SK-N-SH (cell line): ENCODE measurements at regions not wholly inside any gene's neighbourhood (a gene's known extent, or its start where the extent isn't known, plus 50 kb on each side); places are given as distances from the start of the nearest gene placed in this dataset.

Source experiments
- CTCF ChIA-PET: fragments of 300-600, 350-600 bp; formaldehyde crosslinking; extraction: SDS; loops from one replicate; lab custom pipeline; 2021; lab: Yijun Ruan, JAX
- POLR2A ChIA-PET: fragments of 350-600 bp; sonication (Branson Sonifier 250); formaldehyde crosslinking; extraction: SDS; loops from one replicate; lab custom pipeline; 2020; ENCODE audit warnings: antibody characterized with exemption, inconsistent platforms; lab: Yijun Ruan, JAX
- DNase-seq: peaks from one replicate; pipeline ENCODE4 v3.0.0; 2012
- H2AFZ ChIP-seq: fragments of 200-600 bp; sonication (generic); 2 replicates; pipeline ENCODE4 v1.8.1; 2016; ENCODE audit warnings: antibody characterized with exemption, mild to moderate bottlenecking, low read depth
- H3F3A ChIP-seq: fragments of 200-600 bp; sonication (generic); replicated peaks from 2 replicates; pipeline ENCODE3; 2016; ENCODE audit warnings: antibody characterized with exemption, mild to moderate bottlenecking; ENCODE audit not compliant: insufficient read depth
- H3K27ac ChIP-seq, 2 experiments: fragments of 200-500 bp in 1 of 2; fragments of 200-600 bp in 1 of 2; sonication (Bioruptor generic) in 1 of 2; sonication (generic), shearing (Covaris generic) in 1 of 2; 2 replicates each; pipeline versions ENCODE4 v1.5.1 to v1.6.1; 2014 to 2016; ENCODE audit warnings: low read depth in 2 of 2, inconsistent platforms in 1 of 2, low read length in 1 of 2, mild to moderate bottlenecking in 1 of 2, mixed read lengths in 1 of 2
- H3K27me3 ChIP-seq: fragments of 200-600 bp; sonication (generic), shearing (Covaris generic); 2 replicates; pipeline ENCODE4 v1.6.1; 2016; ENCODE audit warnings: mixed run types; ENCODE audit not compliant: insufficient read depth
- H3K36me3 ChIP-seq, 2 experiments: fragments of 200-500 bp in 1 of 2; fragments of 200-600 bp in 1 of 2; sonication (Bioruptor generic) in 1 of 2; sonication (generic) in 1 of 2; replicated peaks in 1 of 2; 2 replicates each; pipeline versions ENCODE3 to v1.5.1; 2014 to 2016; ENCODE audit warnings: low read length in 1 of 2, mild to moderate bottlenecking in 1 of 2; ENCODE audit not compliant: insufficient read depth in 2 of 2, control insufficient read depth in 1 of 2
- H3K4me1 ChIP-seq, 2 experiments: fragments of 200-500 bp in 1 of 2; fragments of 200-600 bp in 1 of 2; sonication (Bioruptor generic) in 1 of 2; sonication (generic), shearing (Covaris generic) in 1 of 2; 2 replicates each; pipeline versions ENCODE4 v1.5.1 to v1.6.1; 2014 to 2016; ENCODE audit warnings: low read depth in 1 of 2, low read length in 1 of 2, mixed run types in 1 of 2; ENCODE audit not compliant: insufficient read depth in 2 of 2, control insufficient read depth in 1 of 2
- H3K4me2 ChIP-seq: fragments of 200-600 bp; sonication (generic), shearing (Covaris generic); 2 replicates; pipeline ENCODE4 v1.6.1; 2017; ENCODE audit warnings: mixed run types
- H3K4me3 ChIP-seq, 2 experiments: fragments of 200-500 bp in 1 of 2; fragments of 200-600 bp in 1 of 2; sonication (Bioruptor generic) in 1 of 2; sonication (generic), shearing (Covaris generic) in 1 of 2; 2 replicates each; pipeline versions ENCODE4 v1.5.1 to v1.8.1; 2014 to 2016; ENCODE audit warnings: low read depth in 2 of 2, inconsistent platforms in 1 of 2, low read length in 1 of 2, mild to moderate bottlenecking in 1 of 2, mixed read lengths in 1 of 2, moderate library complexity in 1 of 2
- H3K79me2 ChIP-seq: fragments of 200-600 bp; sonication (generic); 2 replicates; pipeline ENCODE4 v1.8.1; 2017; ENCODE audit warnings: mild to moderate bottlenecking; ENCODE audit not compliant: insufficient read depth
- H3K9ac ChIP-seq: fragments of 200-600 bp; sonication (generic); 2 replicates; pipeline ENCODE4 v1.6.1; 2017; ENCODE audit warnings: mixed run types
- H3K9me2 ChIP-seq: fragments of 200-600 bp; sonication (generic); 2 replicates; pipeline ENCODE4 v1.6.1; 2017; ENCODE audit warnings: mixed run types
- H3K9me3 ChIP-seq: fragments of 200-600 bp; sonication (generic); 2 replicates; pipeline ENCODE4 v1.6.1; 2017; ENCODE audit warnings: mixed run types, mild to moderate bottlenecking, moderate library complexity
- H4K20me1 ChIP-seq: fragments of 200-600 bp; sonication (generic); 2 replicates; pipeline ENCODE4 v1.6.1; 2017; ENCODE audit warnings: mild to moderate bottlenecking, mixed run types; ENCODE audit not compliant: insufficient read depth
- MEF2A ChIP-seq: IDR thresholded peaks from 2 replicates; pipeline ENCODE4 v1.4.0; 2012; ENCODE audit warnings: low read depth, borderline replicate concordance
- POLR2AphosphoS5 ChIP-seq: IDR thresholded peaks from 2 replicates; pipeline ENCODE4 v1.6.1; 2012; ENCODE audit warnings: low read depth, low read length
- RCOR1 ChIP-seq: fragments of 150-350 bp; IDR thresholded peaks from 2 replicates; pipeline ENCODE4 v1.6.1; 2017; ENCODE audit warnings: antibody characterized with exemption, low read length
- SMC3 ChIP-seq: IDR thresholded peaks from 2 replicates; pipeline ENCODE4 v1.6.1; 2012; ENCODE audit warnings: low read depth, low read length, improper control_type of control experiment
- TAF1 ChIP-seq: IDR thresholded peaks from 2 replicates; pipeline ENCODE4 v1.6.1; 2012; ENCODE audit warnings: low read depth, mild to moderate bottlenecking, low read length, moderate library complexity, borderline replicate concordance
- TEAD4 ChIP-seq: IDR thresholded peaks from 2 replicates; pipeline ENCODE4 v1.4.0; 2012; ENCODE audit warnings: mild to moderate bottlenecking, borderline replicate concordance; ENCODE audit not compliant: insufficient read depth
- WGBS: methylation state at CpG from one replicate; pipeline ENCODE4 v1.1.6; 2017; ENCODE audit warnings: low lambda C conversion rate; 5-methylcytosine and 5-hydroxymethylcytosine counted together
- TF ChIP-seq, protein P1 (sequence below): fragments of 150-350 bp; IDR thresholded peaks from 2 replicates; pipeline ENCODE4 v1.6.1; 2017; ENCODE audit warnings: antibody characterized with exemption, low read length, low read depth, borderline replicate concordance
- TF ChIP-seq, protein P2 (sequence below): IDR thresholded peaks from 2 replicates; pipeline ENCODE4 v1.4.0; 2012; ENCODE audit warnings: low read depth, borderline replicate concordance
- TF ChIP-seq, protein P3 (sequence below): IDR thresholded peaks from 2 replicates; pipeline ENCODE4; 2012
- TF ChIP-seq, protein P4 (sequence below): fragments of 200-600 bp; sonication (generic); IDR thresholded peaks from 2 replicates; pipeline ENCODE4 v1.6.1; 2017; ENCODE audit warnings: antibody characterized with exemption, mild to moderate bottlenecking, moderate library complexity

DNA sequence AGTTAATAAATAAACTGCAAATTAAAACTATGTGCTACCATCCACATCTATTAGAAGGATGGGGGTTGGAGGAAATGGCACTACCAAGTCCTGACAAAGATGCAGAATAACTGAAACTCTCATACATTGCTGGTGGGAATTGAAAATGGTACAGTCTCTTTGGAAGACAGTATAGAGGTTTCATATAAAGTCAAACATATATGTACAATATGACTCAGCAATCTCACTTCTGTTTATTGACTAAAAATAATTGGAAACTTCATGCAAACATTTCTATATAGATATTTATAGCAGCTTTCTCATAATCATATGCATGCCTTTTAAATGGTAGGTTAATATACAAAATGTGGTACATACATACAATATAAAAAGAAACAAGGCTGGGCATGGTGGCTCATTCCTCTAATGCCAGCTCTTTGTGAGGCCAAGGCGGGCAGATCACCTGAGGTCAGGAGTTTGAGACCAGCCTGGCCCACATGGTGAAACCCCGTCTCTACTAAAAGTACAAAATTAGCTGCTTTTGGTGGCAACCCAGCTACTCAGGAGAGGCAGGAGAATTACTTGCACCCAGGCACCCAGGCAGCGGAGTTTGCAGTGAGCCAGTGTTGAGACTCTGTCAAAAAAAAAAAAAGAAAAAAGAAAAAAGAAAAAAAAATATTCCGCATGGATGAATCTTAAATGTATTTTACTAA, 225.0 kb upstream of the CXXC4 start:
- Histone ChIP-seq H3F3A (no peaks in the 10 kb centered on the region), H3K4me1 (no peaks in the 10 kb centered on the region), H3K4me3 (no peak overlapping the region), H3K27me3 (no peaks in the 10 kb centered on the region), H3K9me3 (no peaks in the 10 kb centered on the region), H4K20me1 (no peaks in the 10 kb centered on the region), H3K9ac (no peak overlapping the region), H3K9me2 (no peaks in the 10 kb centered on the region), H3K4me2 (no peak overlapping the region), H3K36me3 (no peaks in the 10 kb centered on the region), H2AFZ (no peak overlapping the region), H3K27ac (no peak overlapping the region), H3K79me2 (no peaks in the 10 kb centered on the region)
- 20% methylated on average over 4 of the region's 4 CpGs for WGBS
- ChIA-PET POLR2A (no interaction called here), CTCF (no interaction called here)
- DNase-seq = no peak
- TF ChIP-seq POLR2AphosphoS5 (no peak), RCOR1 (no peak), TAF1 (no peak)
- TF ChIP-seq, protein P1, sequence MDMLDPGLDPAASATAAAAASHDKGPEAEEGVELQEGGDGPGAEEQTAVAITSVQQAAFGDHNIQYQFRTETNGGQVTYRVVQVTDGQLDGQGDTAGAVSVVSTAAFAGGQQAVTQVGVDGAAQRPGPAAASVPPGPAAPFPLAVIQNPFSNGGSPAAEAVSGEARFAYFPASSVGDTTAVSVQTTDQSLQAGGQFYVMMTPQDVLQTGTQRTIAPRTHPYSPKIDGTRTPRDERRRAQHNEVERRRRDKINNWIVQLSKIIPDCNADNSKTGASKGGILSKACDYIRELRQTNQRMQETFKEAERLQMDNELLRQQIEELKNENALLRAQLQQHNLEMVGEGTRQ = no peak
- TF ChIP-seq, protein P2, sequence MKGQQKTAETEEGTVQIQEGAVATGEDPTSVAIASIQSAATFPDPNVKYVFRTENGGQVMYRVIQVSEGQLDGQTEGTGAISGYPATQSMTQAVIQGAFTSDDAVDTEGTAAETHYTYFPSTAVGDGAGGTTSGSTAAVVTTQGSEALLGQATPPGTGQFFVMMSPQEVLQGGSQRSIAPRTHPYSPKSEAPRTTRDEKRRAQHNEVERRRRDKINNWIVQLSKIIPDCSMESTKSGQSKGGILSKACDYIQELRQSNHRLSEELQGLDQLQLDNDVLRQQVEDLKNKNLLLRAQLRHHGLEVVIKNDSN = no peak
- TF ChIP-seq, protein P3, sequence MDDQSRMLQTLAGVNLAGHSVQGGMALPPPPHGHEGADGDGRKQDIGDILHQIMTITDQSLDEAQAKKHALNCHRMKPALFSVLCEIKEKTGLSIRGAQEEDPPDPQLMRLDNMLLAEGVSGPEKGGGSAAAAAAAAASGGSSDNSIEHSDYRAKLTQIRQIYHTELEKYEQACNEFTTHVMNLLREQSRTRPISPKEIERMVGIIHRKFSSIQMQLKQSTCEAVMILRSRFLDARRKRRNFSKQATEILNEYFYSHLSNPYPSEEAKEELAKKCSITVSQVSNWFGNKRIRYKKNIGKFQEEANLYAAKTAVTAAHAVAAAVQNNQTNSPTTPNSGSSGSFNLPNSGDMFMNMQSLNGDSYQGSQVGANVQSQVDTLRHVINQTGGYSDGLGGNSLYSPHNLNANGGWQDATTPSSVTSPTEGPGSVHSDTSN = no peak
- TF ChIP-seq, all 33 proteins: peak for 0

DNA sequence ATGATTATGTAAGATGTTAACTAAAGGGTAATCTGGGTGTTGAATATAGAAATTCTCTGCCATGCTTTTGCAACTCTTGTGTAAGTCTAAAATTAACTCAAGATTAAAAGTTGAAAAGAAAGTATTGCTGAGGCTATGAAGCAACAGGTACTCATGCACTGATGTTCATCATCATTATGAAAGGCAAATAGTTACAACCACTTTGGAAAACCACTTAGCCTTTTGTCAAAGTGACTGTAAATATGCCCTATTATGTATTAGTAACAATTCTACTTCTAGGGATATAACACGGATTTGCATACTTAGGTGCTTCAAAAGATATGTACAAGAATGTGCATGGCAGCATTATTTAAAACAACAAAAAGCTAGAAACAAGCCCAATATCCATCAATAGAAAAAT, 227.8 kb upstream of the CXXC4 start:
- no peaks in the 10 kb centered on the region for H3K79me2 ChIP-seq
- H3K9me2 ChIP-seq = no peaks in the 10 kb centered on the region
- no peaks in the 10 kb centered on the region for H3K4me1 ChIP-seq
- no peak overlapping the region for H2AFZ ChIP-seq
- no peaks in the 10 kb centered on the region for H4K20me1 ChIP-seq
- ChIA-PET POLR2A (no interaction called here), CTCF (no interaction called here)
- no peak for TF ChIP-seq TEAD4
- TF ChIP-seq, protein P4, sequence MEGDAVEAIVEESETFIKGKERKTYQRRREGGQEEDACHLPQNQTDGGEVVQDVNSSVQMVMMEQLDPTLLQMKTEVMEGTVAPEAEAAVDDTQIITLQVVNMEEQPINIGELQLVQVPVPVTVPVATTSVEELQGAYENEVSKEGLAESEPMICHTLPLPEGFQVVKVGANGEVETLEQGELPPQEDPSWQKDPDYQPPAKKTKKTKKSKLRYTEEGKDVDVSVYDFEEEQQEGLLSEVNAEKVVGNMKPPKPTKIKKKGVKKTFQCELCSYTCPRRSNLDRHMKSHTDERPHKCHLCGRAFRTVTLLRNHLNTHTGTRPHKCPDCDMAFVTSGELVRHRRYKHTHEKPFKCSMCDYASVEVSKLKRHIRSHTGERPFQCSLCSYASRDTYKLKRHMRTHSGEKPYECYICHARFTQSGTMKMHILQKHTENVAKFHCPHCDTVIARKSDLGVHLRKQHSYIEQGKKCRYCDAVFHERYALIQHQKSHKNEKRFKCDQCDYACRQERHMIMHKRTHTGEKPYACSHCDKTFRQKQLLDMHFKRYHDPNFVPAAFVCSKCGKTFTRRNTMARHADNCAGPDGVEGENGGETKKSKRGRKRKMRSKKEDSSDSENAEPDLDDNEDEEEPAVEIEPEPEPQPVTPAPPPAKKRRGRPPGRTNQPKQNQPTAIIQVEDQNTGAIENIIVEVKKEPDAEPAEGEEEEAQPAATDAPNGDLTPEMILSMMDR = no peak
- no peak for TF ChIP-seq SMC3
- TF ChIP-seq MEF2A = no peak
- H3K9ac ChIP-seq = no peak overlapping the region
- no peak for DNase-seq
- no peaks in the 10 kb centered on the region for H3K36me3 ChIP-seq
- no peaks in the 10 kb centered on the region for H3K9me3 ChIP-seq
- WGBS = 7% methylated on average over 1 of the region's 1 CpG
- H3F3A ChIP-seq = peaks cover 2% of the 10 kb centered on the region
- no peak overlapping the region for H3K27ac ChIP-seq
- no peak overlapping the region for H3K4me2 ChIP-seq
- H3K27me3 ChIP-seq = 0 out of 2 replicates have a peak, but pooled peaks cover 5% of the 10 kb centered on the region
- no peak overlapping the region for H3K4me3 ChIP-seq
